ENCODE measurements at regions not wholly inside any gene's neighbourhood (a gene's known extent, or its start where the extent isn't known, plus 50 kb on each side); places are given as distances from the start of the nearest gene placed in this dataset.

DNA sequence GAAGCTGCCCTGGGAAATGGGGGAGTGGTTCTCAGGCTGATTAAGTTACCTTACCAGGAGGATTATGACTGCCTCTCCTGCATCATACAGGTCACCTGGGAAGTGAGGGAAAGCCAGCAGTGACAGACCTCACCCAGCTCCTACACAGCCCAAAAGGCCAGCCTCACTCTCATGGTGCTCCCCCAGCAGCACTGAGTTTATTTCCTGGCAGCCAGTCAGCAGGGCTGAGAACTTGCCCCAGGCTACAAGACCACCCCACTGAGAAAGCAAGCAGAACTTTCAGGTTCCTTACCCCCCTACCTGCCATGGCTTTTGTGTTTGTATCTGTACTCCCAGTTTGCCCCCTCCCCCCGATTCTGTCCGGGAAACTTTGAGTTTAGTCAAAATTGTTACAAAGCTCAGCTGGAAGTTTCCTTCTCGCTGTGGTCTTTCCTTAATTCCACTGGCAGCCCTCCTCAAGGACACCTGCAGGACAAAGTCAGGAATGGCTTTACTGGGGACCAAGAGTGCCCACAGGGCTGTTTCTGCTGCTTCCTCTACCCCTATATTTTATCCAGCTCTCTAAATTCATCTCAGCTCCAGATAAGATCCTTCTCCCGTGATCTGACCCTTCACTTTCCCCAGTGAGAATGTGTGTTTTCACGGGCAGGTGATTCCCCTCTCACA, 649.8 kb upstream of the MBL2 start:
- TF ChIP-seq GATA2 (IDR thresholded peaks at IDR 0.05; ENCODE audit: low read depth, low read length) = no peak
- TF ChIP-seq GATA3 (IDR thresholded peaks at IDR 0.05; ENCODE audit: low read depth, low read length) = no peak
